SK-N-SH (cell line): ENCODE measurements at regions not wholly inside any gene's neighbourhood (a gene's known extent, or its start where the extent isn't known, plus 50 kb on each side); places are given as distances from the start of the nearest gene placed in this dataset.

Source experiments
- CTCF ChIP-seq: fragments of 200-600 bp; sonication (generic); IDR thresholded peaks from 2 replicates; pipeline ENCODE4 v1.6.1; 2017; ENCODE audit warnings: antibody characterized with exemption, mild to moderate bottlenecking, moderate library complexity
- EP300 ChIP-seq, 2 experiments: IDR thresholded peaks; 2 replicates each; pipeline versions ENCODE4 v1.4.0 to v1.6.1; 2012; ENCODE audit warnings: borderline replicate concordance in 1 of 2, low read depth in 1 of 2, low read length in 1 of 2
- FOXJ3 ChIP-seq: sonication (generic); formaldehyde crosslinking; IDR thresholded peaks from 2 replicates; pipeline ENCODE4 v1.5.1; 2020; ENCODE audit warnings: mild to moderate bottlenecking, missing genetic modification reagents
- FOXM1 ChIP-seq: IDR thresholded peaks from 2 replicates; pipeline ENCODE4 v1.4.0; 2012; ENCODE audit warnings: low read depth, mild to moderate bottlenecking
- MAX ChIP-seq: IDR thresholded peaks from 2 replicates; pipeline ENCODE4 v1.4.0; 2012; ENCODE audit warnings: low read depth
- MEF2A ChIP-seq: IDR thresholded peaks from 2 replicates; pipeline ENCODE4 v1.4.0; 2012; ENCODE audit warnings: low read depth, borderline replicate concordance
- POLR2AphosphoS5 ChIP-seq: IDR thresholded peaks from 2 replicates; pipeline ENCODE4 v1.6.1; 2012; ENCODE audit warnings: low read depth, low read length
- RCOR1 ChIP-seq: fragments of 150-350 bp; IDR thresholded peaks from 2 replicates; pipeline ENCODE4 v1.6.1; 2017; ENCODE audit warnings: antibody characterized with exemption, low read length
- SIN3A ChIP-seq: IDR thresholded peaks from 2 replicates; pipeline ENCODE4 v1.6.1; 2012; ENCODE audit warnings: low read depth, mild to moderate bottlenecking, low read length, moderate library complexity, borderline replicate concordance
- TAF1 ChIP-seq: IDR thresholded peaks from 2 replicates; pipeline ENCODE4 v1.6.1; 2012; ENCODE audit warnings: low read depth, mild to moderate bottlenecking, low read length, moderate library complexity, borderline replicate concordance
- YY1 ChIP-seq: IDR thresholded peaks from 2 replicates; pipeline ENCODE4 v1.4.0; 2012; ENCODE audit warnings: low read depth, mild to moderate bottlenecking

GRCh38 chr15:24865303-24865702, 89.5 kb upstream of the SNRPN start:
- no peak for TF ChIP-seq POLR2AphosphoS5
- no peak for TF ChIP-seq CTCF
- no peak for TF ChIP-seq TAF1
- TF ChIP-seq MEF2A, result no peak
- no peak for TF ChIP-seq FOXM1
- no peak for TF ChIP-seq MAX
- no peak for TF ChIP-seq RCOR1
- no peak for TF ChIP-seq YY1
- no peak for TF ChIP-seq SIN3A
- no peak for TF ChIP-seq EP300 (IDR thresholded peaks at IDR 0.05; ENCODE audit: borderline replicate concordance in 1 of 2, low read depth in 1 of 2, low read length in 1 of 2)
- TF ChIP-seq FOXJ3, result no peak
